ENCODE measurements at regions not wholly inside any gene's neighbourhood (a gene's known extent, or its start where the extent isn't known, plus 50 kb on each side); places are given as distances from the start of the nearest gene placed in this dataset.

DNA sequence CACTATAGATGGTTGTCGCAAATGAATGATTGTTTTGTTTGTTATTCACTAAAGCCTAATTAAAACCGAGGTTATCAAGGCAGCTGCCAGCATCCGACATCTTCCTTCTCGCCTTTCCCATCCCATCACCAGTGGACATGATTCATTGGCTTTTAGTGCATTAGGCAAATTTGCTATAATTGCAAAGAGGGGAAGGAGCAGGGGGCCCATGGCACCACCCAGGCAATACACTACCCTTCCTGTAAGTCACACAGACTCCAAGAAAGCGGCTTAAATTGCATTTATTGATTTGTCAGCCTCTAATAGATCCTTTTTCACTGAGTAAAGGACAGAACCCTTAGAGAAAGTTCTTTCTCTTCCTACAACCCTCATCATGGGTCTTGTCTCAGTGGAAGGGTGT is 169.2 kb upstream of the NCAM1 start:
- no peak for DNase-seq
- Histone ChIP-seq H3K27ac (no peak overlapping the region), H3K36me3 (no peaks in the 10 kb centered on the region), H3K4me3 (no peak overlapping the region), H3K4me1 (peaks cover 0 to 6% of the 10 kb centered on the region in 2 donors), H3K9me3 (no peaks in the 10 kb centered on the region), H3K27me3 (no peaks in the 10 kb centered on the region)
- TF ChIP-seq, protein P1, sequence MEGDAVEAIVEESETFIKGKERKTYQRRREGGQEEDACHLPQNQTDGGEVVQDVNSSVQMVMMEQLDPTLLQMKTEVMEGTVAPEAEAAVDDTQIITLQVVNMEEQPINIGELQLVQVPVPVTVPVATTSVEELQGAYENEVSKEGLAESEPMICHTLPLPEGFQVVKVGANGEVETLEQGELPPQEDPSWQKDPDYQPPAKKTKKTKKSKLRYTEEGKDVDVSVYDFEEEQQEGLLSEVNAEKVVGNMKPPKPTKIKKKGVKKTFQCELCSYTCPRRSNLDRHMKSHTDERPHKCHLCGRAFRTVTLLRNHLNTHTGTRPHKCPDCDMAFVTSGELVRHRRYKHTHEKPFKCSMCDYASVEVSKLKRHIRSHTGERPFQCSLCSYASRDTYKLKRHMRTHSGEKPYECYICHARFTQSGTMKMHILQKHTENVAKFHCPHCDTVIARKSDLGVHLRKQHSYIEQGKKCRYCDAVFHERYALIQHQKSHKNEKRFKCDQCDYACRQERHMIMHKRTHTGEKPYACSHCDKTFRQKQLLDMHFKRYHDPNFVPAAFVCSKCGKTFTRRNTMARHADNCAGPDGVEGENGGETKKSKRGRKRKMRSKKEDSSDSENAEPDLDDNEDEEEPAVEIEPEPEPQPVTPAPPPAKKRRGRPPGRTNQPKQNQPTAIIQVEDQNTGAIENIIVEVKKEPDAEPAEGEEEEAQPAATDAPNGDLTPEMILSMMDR (IDR thresholded peaks at IDR 0.05) = no peak
- no peak for TF ChIP-seq POLR2A (IDR thresholded peaks at IDR 0.05)
- intact Hi-C loops (cut with DNase I; ENCODE audit: low total_unique reads) = no loop called here

- H3K36me3 ChIP-seq = no peaks in the 10 kb centered on the region
- peak overlapping the region in 1 of 2 donors; percentile 66 for H3K27ac ChIP-seq
- no peaks in the 10 kb centered on the region for H3K9me3 ChIP-seq
- no peak for TF ChIP-seq POLR2A (IDR thresholded peaks at IDR 0.05)
- TF ChIP-seq, protein P1 (IDR thresholded peaks at IDR 0.05) = no peak
- intact Hi-C loops (cut with DNase I; ENCODE audit: low total_unique reads) = no loop called here
- H3K4me3 ChIP-seq = no peak overlapping the region
- no peak for DNase-seq
- no peaks in the 10 kb centered on the region for H3K27me3 ChIP-seq
- peaks cover 0 to 6% of the 10 kb centered on the region in 2 donors for H3K4me1 ChIP-seq
These were observed 167.8 kb upstream of the NCAM1 start for GRCh38 chr11:112793416-112793815.

DNA sequence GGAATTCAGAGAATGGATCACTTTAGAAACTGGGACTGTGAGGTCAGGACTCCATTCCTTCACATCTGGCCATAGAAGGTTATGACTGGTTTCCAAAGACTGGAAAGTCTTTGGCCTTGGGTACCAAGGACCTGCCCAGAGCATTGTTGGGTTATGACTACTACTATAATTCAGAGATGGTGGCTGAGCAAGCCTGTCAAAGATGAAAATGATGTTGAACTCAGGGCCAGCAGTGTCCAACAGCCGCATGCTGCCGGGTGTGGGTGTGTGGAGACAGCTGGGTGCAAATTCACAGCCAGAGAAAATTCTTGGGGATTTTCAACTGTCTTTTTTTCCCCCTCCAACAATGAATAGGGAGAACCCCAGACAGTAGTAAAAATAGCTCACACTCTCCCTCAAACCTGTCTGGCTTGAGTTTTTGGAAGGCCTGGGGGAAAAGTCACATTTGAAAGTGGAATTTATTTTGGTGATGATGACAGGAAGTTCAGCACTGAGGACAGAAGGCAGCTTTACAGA is 166.8 kb upstream of the NCAM1 start:
- TF ChIP-seq POLR2A (IDR thresholded peaks at IDR 0.05) = no peak
- TF ChIP-seq, protein P1 (IDR thresholded peaks at IDR 0.05) = no peak
- H3K4me1 ChIP-seq = peaks cover 0 to 6% of the 10 kb centered on the region in 2 donors
- intact Hi-C loops (cut with DNase I; ENCODE audit: low total_unique reads) = no loop called here
- H3K36me3 ChIP-seq = no peaks in the 10 kb centered on the region
- H3K27ac ChIP-seq = peak overlapping the region; percentile 31 to 66
- DNase-seq = no peak
- no peaks in the 10 kb centered on the region for H3K27me3 ChIP-seq
- H3K9me3 ChIP-seq = no peaks in the 10 kb centered on the region
- no peak overlapping the region for H3K4me3 ChIP-seq

GRCh38 chr11:112795142-112795815 is 165.9 kb upstream of the NCAM1 start:
- TF ChIP-seq, protein P1 (IDR thresholded peaks at IDR 0.05) = peak; percentile 34 to 44 (median 36)
- TF ChIP-seq POLR2A (IDR thresholded peaks at IDR 0.05) = no peak
- Histone ChIP-seq H3K4me1 (peaks cover 0 to 6% of the 10 kb centered on the region in 2 donors), H3K27ac (peak overlapping the region; percentile 41 to 66), H3K27me3 (no peaks in the 10 kb centered on the region), H3K36me3 (no peaks in the 10 kb centered on the region), H3K4me3 (no peak overlapping the region), H3K9me3 (no peaks in the 10 kb centered on the region)
- DNase-seq = peak in 1 of 2 donors; percentile 53
- intact Hi-C loops (cut with DNase I; ENCODE audit: low total_unique reads) = no loop called here

GRCh38 chr11:112795911-112796649 is 165.1 kb upstream of the NCAM1 start:
- H3K4me1 ChIP-seq = peaks cover 0 to 6% of the 10 kb centered on the region in 2 donors
- DNase-seq = peak; percentile 53 to 78
- no peak for TF ChIP-seq POLR2A (IDR thresholded peaks at IDR 0.05)
- intact Hi-C loops (cut with DNase I; ENCODE audit: low total_unique reads) = no loop called here
- no peaks in the 10 kb centered on the region for H3K36me3 ChIP-seq
- H3K9me3 ChIP-seq = no peaks in the 10 kb centered on the region
- H3K27ac ChIP-seq = peak overlapping the region; percentile 2 to 66
- H3K4me3 ChIP-seq = no peak overlapping the region
- no peaks in the 10 kb centered on the region for H3K27me3 ChIP-seq
